GM20431 (cell line): ENCODE measurements at regions not wholly inside any gene's neighbourhood (a gene's known extent, or its start where the extent isn't known, plus 50 kb on each side); places are given as distances from the start of the nearest gene placed in this dataset.
"Not testable (repeated sequence)": the region's sequence is repeated elsewhere in the genome, so short reads cannot be mapped to it uniquely, and the experiment has no call there.

Source experiments
- in situ Hi-C: fragments of 300-500 bp; cut with MseI, MboI; formaldehyde crosslinking; loops from one replicate; pipeline ENCODE4 v1.15.0; 2020; ENCODE audit warnings: low sequenced_read_pairs; ENCODE audit not compliant: unreplicated experiment

DNA sequence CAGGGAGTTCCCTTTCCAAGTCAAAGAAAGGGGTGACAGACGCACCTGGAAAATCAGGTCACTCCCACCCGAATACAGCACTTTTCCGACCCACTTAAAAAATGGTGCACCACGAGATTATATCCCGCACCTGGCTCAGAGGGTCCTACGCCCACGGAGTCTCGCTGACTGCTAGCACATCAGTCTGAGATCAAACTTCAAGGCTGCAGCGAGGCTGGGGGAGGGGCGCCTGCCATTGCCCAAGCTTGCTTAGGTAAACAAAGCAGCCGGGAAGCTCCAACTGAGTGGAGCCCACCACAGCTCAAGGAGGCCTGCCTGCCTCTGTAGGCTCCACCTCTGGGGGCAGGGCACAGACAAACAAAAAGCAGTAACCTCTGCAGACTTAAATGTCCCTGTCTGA is 277.8 kb upstream of the ARHGAP42 start:
- in situ Hi-C loops: not testable (repeated sequence)

DNA sequence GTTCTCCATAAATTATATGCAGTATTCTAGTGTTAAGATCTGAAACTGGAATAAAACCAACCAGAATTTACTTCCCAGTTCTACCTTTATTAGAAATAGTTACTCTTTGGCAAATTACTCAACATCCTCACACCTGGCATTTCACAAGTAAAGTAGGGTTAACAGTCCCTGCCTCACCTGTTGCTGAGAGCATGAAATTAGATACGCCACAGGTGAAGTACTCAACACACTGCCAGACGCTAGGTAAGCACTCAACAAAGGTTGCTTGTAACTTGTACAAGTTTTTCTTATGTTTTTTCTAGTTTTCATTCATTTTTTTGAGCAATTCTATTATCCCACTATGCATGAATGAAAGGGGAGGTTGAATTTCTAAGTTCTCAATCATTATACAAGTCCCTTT is 267.6 kb upstream of the ARHGAP42 start:
- in situ Hi-C loops: no loop called here

DNA sequence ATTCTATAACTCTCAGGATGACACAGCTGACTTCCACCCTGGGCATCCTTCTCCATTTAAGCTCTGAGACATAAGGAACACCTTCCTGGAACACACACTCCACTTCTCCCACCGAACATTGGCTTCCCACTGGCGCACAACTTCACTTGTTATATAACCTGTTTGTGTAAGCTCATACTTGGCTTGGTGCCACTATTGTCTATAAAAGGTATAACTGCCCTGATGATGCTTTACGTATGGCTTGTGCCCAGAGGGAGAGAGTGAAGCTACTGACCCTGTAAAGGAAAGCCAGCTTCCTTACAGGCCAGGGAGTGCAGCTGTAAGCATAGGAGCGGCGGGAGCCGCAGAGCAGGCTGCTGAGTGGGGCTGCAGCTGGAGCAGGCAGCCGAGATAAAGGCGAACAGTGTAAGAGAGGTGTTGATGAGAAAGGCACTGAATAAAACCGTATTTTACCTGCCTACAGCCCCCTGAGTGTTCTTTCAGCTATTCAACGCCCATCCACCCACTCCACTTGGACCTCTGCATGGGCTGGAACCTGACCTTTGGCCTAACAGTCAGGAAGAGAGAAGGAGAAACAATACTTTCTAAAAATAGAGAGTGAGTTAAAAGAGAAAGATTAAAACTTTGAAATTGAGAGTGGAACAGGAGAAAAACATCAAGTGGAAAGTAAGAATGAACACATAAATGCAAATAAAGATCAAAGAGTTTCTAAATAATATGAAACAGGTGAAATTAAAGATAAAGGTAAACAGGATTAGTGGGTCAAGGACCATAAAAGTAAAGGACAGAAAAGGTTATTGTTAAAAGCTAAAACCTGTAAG is 252.1 kb upstream of the ARHGAP42 start:
- in situ Hi-C loops: no loop called here

DNA sequence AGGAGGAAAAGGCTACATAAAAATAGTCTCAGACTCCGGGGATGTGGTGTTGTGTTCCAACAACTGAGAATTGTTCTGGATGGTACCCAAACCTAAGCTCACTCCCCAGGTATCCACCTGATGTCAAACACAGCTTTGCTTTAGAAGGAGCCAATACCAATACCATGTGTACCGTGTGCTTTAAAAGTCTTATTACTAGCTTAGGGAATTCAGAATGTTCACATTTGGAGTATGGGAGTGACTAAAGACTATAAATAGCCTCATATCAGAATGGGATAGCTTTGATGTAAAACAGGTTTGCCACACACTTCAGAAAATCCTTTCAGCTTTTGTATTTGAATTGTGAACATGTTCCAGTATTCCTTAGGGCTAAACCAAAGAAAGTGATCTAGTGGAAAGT is 248.7 kb upstream of the ARHGAP42 start:
- in situ Hi-C loops: no loop called here

DNA sequence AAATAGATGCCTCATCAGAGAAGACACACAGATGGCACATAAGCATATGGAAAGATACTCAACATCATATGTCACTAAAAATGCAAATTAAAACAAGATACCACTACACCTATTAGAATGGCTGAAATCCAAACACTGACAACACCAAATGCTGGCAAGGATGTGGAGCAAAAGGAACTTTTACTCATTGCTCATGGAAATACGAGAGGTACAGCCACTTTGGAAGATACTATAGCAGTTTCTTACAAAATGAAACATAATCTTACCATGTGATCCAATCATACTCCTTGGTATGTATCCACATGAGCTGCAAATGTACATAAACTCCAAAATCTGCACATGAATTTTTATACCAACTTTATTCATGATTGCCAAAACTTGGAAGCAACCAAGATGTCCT is 246.0 kb upstream of the ARHGAP42 start:
- in situ Hi-C loops: no loop called here

DNA sequence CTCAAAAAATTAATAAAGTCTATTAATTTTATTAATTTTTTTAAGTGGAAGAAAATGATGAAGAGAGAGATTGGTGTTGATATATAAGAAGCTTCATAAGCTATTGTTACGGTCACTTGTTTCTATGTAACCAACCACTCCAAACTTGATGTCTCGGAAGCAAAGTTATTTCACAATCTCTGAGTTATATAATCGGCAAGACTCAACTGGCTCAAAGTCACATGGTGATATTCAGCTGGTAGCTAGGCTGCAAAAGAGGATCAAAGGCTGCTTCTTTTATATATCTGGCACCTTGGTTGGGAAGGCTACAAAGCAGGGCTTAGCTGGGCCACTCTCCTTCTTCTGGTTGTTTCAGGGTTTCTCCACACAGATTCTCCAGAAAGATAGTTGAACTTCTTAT is 245.1 kb upstream of the ARHGAP42 start:
- in situ Hi-C loops: no loop called here

DNA sequence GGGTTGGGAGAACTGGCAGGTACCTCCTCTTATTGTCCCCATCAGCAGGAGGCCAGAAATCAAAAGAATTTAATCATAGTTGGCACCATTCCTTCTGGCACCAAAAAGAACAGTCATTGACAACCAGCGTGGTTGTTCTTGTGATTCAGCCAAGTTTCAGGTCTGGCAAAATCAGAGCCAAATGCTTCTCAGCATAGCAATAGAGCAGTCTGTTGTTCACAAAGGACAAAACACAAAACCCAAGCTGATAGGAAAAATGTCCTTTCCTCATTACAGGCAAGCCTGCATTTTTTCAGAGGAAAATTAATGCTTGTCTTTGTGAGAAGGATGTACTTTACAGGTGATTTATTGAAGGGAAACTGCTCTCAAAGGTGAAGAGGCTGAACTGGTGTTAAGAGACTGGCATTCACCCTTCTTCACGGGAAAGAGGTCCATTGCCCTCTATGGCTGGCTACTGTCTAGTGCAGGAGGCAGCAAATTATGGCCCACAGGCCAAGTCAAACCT is 241.8 kb upstream of the ARHGAP42 start:
- in situ Hi-C loops: no loop called here

DNA sequence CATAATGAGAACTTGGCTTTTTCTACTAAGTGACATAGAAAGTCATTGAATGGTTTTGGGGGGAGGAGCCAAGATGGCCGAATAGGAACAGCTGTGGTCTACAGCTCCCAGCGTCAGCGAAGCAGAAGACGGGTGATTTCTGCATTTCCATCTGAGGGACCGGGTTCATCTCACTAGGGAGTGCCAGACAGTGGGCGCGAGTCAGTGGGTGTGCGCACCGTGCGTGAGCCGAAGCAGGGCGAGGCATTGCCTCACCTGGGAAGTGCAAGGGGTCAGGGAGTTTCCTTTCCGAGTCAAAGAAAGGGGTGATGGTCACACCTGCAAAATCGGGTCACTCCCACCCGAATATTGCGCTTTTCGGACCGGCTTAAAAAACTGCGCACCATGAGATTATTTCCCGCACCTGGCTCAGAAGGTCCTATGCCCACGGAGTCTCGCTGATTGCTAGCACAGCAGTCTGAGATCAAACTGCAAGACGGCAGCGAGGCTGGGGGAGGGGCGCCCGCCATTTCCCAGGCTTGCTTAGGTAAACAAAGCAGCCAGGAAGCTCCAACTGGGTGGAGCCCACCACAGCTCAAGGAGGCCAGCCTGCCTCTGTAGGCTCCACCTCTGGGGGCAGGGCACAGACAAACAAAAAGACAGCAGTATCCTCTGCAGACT is 235.2 kb upstream of the ARHGAP42 start:
- in situ Hi-C loops: not testable (repeated sequence)

DNA sequence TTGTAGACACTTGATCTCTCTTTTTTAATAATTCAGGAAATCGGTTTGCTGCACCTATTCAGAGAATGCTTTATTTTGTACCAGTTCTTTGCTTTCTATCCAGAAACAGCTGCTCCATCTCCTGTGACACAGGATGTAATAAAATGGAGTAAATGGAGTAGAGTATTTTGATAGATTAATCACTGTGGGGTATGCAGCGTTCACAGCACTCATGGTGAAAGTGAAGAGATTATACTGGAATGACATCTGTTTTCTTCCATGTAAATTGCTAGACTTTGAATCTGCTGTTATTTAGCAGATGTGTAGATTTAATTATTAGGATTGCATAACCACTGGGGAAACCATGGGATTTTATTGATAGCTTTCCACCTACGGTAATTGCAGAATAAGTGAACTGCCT is 227.3 kb upstream of the ARHGAP42 start:
- in situ Hi-C loops: no loop called here

DNA sequence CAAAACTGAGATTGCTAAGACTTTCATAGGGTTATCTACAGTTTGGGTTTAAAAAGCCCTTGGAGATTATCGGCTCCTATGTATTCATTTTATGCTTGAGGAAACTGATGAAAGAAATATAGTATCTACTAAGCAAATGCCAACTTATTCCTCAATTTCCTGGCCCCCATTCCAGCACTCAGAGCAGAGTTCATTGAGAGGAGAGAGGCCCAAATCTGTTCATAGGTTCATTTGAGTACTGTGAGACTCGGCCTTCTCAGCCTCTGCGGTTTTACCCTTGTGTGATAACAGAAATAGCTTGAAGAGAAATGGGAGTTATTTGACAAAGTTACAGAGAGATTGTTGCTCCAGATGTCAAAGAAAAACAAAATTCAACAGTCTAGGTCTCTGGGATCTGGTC is 226.7 kb upstream of the ARHGAP42 start:
- in situ Hi-C loops: no loop called here

DNA sequence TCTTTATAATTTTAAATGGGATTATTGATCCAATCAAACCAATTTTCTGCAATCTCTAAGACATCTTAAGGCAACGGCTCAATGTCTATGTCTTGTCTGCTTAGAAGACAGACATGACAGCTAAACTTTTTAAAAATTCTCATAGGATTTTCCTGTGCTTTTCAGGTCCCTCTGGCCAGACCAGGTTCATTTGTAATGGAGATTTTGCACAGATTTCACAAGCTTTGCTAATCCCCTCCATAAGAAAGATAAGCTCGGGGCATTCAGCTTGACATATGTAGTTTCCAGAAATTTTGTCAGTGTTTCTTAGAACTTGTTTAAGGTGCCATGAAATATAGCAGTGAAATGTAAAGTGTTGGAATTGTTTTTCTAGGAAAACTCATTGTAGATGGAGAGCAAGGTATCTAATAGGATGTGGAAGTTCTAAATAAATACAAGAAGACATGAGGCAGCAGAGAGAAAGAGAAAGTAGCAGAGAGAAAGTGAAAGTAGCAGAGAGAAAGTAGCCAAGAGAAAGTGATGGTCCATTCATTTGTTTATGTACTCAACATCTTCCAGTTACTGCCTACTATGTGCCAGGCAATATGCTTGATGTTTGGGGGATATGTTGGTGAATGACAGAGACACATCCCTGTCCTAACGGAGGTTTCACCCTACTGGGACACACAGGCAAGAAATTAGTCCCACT is 219.1 kb upstream of the ARHGAP42 start:
- in situ Hi-C loops: no loop called here

DNA sequence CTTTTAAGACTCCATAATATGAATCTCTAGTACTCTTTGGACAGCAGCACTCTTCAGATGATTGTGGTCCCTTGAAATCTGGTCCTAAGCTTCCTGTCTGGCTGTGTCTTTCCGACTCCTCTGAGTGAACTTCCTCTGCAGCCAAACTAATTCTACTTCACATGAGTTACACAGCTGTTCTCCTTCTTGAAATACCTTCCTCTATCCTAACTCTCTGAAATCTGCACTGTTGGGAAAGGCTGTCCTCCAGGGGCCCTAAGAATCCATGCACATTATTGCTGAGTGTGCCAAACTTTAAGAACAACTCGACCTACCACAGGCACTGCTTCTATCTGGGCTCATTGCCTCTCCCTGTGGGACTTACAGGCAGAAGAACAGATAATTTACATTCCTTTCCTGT is 217.3 kb upstream of the ARHGAP42 start:
- in situ Hi-C loops: no loop called here

DNA sequence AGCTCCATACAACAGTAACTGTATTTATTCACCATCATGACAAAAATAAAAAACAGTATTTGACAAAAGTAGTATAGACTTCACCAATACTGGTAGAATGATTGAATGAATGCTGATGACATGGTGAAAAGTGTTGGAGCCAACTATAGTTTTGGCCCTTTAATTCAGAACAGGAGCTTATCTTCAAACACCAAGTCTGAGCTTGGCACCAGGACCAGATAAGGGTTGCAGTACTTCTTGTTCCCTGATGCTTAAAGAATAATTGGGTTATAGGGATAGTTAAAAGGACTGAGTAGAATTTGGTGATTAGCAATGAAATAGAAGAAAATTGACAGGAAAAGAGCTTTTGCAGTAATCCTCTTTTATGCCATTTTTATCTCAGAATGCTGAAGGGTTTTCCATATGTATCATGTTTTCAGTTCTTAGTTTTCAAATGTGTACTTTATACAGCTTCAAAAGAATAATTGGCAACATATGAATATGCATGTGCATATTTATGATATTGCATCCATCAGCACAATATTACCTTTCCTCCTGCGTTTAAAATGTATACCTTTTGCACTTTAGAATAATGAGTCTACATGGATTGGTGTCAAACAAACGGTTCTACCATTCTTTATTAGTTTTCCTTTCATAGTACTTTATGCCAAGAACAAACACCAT is 214.2 kb upstream of the ARHGAP42 start:
- in situ Hi-C loops: no loop called here

DNA sequence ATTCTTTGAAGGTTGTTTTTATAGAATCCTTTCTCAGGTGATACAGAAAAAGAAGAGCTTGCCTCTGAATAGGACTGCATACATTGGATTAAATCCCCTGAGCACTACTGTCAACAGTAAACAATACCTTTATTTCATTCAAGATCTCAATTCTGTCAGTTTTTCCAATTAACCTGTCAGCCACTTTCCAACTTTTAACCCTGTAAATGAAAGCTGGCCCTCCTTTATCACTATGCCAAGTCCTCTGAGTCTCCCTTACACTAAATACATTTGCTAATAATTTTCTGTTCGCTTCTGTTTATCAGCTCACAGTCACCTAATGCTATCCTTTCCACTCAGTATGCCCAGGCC is 213.7 kb upstream of the ARHGAP42 start:
- in situ Hi-C loops: no loop called here

DNA sequence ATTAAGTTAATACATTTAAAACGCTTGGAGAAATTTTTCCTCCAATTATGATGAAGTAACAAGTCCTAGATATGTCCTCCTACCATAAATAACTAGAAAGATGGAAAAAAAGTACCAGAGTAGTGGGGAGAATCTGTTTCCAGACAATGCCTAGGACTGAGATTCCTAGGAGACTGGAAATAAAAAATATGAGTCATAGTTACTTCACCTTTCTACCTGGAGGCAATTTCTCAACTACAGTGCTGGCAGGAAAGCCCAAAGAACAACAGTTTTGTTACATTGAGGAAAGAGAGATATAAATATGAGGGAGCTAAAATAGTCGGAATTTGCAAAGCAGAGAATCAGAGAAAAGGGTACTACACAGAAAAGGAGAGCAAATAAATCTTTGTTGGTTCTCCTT is 202.1 kb upstream of the ARHGAP42 start:
- in situ Hi-C loops: no loop called here

DNA sequence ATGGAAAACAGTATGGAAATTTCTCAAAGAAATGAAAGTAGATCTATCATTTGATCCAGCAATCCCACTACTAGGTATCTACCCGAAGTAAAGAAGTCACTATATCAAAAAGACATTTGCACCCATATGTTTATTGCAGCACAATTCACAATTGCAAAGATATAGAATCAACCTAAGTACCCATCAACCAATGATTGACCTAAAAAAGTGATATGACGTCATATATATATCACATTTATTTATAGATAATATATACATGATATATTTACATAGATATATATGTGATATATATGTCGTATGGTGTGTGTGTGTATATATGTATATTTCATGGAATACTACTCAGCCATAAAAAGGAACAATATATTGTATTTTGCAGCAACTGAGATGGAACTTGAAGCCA is 188.3 kb upstream of the ARHGAP42 start:
- in situ Hi-C loops: no loop called here

DNA sequence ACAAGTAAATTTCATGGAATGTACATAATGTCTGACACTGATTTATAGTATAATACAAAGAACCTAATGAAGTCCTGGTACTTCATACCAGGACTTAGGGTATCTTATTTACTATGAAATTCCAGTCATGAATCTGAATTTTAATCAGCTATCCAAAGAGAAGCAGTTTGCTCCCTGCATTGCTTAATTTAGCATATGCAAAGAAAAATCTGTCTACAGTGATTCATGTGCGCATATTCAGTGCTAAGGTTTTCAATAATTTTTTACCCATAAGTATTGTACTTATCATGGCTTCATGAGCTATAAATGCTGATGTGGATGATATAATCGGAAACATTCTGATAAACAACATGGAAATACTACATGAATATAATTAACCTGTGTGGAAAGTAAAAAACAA is 185.6 kb upstream of the ARHGAP42 start:
- in situ Hi-C loops: no loop called here

DNA sequence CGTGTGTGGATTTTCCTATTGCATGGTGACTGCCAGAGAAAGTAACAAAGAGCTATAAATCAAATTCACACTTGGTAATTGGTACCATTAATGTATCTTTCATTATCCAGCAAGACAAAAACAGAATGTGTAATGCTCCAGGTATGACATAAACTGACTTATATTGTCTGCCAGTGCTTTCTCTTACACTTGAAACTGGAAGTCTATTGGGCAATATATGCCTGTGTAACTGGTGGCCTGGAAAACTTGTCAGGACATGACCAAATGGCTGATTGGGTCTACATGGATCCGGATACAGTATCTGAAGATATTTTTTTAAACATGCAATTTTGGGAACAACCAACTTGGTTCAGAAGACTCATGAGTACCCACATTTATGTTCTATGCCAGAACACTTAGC is 174.6 kb upstream of the ARHGAP42 start:
- in situ Hi-C loops: no loop called here

DNA sequence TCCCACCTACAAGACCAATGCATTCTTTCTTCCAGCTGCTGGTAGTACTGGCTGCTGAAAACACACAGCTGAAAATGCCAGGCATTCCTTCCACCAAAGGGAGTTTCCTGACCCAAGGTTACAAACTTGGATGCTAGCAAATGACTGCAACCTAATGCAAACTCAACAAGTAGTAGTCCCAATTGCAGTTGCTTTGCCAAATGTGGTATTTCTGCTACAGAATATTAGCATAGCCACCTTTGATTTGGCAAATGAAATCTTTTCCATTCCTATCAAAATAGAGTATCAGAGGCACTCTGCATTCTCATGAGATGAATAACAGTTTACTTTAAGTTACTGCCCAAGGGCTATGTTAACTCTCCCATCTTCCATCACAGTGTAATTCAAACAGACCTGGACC is 172.0 kb upstream of the ARHGAP42 start:
- in situ Hi-C loops: no loop called here

DNA sequence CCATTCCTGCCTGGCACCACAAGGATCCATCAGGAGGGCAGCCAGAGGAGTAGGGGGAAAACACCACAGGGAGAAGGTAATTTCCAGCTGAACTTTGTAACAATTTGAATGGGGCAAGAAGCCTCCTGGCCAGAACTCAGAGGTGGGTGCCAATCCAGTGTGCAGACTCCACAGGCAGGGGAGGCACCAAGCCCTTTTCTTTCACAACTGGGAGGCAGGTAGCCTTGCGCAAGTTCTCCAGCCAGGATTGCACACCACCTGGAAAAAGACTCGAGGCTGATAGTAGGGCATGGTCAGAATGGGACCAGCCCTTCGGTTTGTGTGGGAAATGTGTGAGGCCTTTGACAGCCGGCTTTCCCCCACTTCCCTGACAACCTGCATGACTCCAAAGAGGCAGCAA is 161.9 kb upstream of the ARHGAP42 start:
- in situ Hi-C loops: no loop called here

DNA sequence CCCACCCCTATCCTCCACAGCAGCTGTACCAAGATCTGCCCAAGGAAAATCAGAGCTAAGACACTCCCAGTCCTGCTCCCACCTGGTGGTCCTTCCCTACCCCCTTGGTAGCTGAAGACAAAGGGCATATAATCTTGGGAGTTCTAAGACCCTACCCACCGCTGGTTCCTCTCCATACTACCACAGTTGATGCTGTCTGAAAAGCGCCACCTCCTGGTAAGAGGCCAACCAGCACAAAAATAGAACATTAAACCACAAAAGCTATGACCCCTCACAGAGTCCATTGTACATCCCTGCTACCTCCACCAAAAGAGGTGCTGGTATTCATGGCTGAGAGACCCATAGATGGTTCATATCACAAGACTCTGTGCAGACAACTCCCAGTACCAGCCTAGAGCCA is 161.5 kb upstream of the ARHGAP42 start:
- in situ Hi-C loops: no loop called here
